Right lung (tissue), 2 donors: ENCODE measurements at regions not wholly inside any gene's neighbourhood (a gene's known extent, or its start where the extent isn't known, plus 50 kb on each side); places are given as distances from the start of the nearest gene placed in this dataset.

ENCODE experiments used
- DNase-seq, 2 donors: peaks; one replicate each; pipeline ENCODE4 v3.0.0-alpha.2; 2013

GRCh38 chr5:39801306-39801705 is 376.5 kb upstream of the DAB2 start:
- DNase-seq: no peak

GRCh38 chr5:39800042-39800601 is 375.3 kb upstream of the DAB2 start:
- no peak for DNase-seq

- DNase-seq: peak in 1 of 2 donors; percentile 11
These were observed 374.5 kb upstream of the DAB2 start for GRCh38 chr5:39799242-39799641.

GRCh38 chr5:39794513-39795210 is 369.9 kb upstream of the DAB2 start:
- no peak for DNase-seq

GRCh38 chr5:39785410-39785809 is 360.6 kb upstream of the DAB2 start:
- DNase-seq: no peak

GRCh38 chr5:39783756-39784421 is 359.1 kb upstream of the DAB2 start:
- DNase-seq: no peak

GRCh38 chr5:39780347-39780746 is 355.6 kb upstream of the DAB2 start:
- no peak for DNase-seq

GRCh38 chr5:39779831-39780230 is 355.1 kb upstream of the DAB2 start:
- DNase-seq: no peak

- DNase-seq: no peak
These were observed 351.1 kb upstream of the DAB2 start for GRCh38 chr5:39775797-39776365.

- no peak for DNase-seq
These were observed 350.5 kb upstream of the DAB2 start for GRCh38 chr5:39775086-39775796.

GRCh38 chr5:39774605-39775004 is 349.8 kb upstream of the DAB2 start:
- no peak for DNase-seq

GRCh38 chr5:39772307-39772706 is 347.5 kb upstream of the DAB2 start:
- no peak for DNase-seq

GRCh38 chr5:39767916-39768315 is 343.1 kb upstream of the DAB2 start:
- DNase-seq: no peak

- DNase-seq: no peak
These were observed 340.6 kb upstream of the DAB2 start for GRCh38 chr5:39765366-39765765.

GRCh38 chr5:39762761-39763160 is 338.0 kb upstream of the DAB2 start:
- no peak for DNase-seq

- no peak for DNase-seq
These were observed 336.6 kb upstream of the DAB2 start for GRCh38 chr5:39761199-39761950.

GRCh38 chr5:39760385-39761198 is 335.8 kb upstream of the DAB2 start:
- DNase-seq: peak; percentile 57 to 72

GRCh38 chr5:39759701-39760100 is 334.9 kb upstream of the DAB2 start:
- no peak for DNase-seq

- DNase-seq: no peak
These were observed 333.6 kb upstream of the DAB2 start for GRCh38 chr5:39758426-39758825.

- DNase-seq: peak; percentile 75 to 80
These were observed 332.4 kb upstream of the DAB2 start for GRCh38 chr5:39757131-39757530.

- no peak for DNase-seq
These were observed 331.2 kb upstream of the DAB2 start for GRCh38 chr5:39755986-39756385.
